ENCODE measurements at regions not wholly inside any gene's neighbourhood (a gene's known extent, or its start where the extent isn't known, plus 50 kb on each side); places are given as distances from the start of the nearest gene placed in this dataset.

DNA sequence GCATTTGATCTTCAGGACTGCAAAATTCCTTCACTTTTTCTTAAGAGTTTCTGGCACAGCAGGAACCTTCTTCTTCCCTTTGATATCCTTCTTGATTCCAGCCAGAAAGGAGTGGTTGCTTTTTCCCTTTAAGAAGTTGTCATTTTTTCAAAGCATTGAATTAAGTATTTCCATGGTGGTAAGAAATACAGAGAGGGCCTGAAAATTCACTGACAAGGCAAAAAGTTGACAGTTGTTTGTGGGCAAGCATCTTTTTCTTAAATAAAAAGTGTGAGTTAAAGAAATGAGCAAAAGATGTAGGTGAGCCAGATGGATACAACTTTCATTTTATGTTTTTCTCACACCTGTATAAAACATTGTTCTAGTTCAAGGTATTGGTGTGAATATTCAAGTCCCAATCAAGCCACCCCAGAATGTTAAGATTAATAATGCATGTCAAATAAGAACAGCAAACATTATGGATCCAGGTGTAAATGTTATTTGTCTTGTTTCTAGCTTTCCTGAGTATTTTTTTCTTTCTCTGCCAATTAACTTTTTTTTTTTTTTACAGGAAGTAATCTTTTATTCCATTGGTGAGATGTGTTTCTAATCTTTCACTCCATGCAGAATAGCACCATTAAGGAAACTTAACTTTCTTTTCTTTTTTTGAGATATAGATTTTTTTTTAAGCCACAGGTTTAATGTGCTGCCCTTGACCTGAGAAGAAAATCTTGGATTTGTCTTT, 334.3 kb upstream of the SEMA3A start:
- SMC1A ChIA-PET (ENCODE audit: uncharacterized antibody, unreplicated experiment): interaction anchor here (0.7 to 1.5 kb wide), 2 partner anchors 10 to 16 kb away, joined by 4 read pairs; no protein-coding TSS in a partner anchor
- no TSS peak for BruUV-seq (replicated peaks)
- no peak overlapping the region for H3K27ac ChIP-seq (ENCODE audit: control insufficient read depth, insufficient read depth)
- intact Hi-C loops (cut with micrococcal nuclease; ENCODE audit: unreplicated experiment) (no loop called here), in situ Hi-C loops (cut with MboI) (no loop called here)
- CTCF ChIA-PET: interaction anchor here (0.6 kb wide), 1 partner anchor 1600 kb away, joined by 3 read pairs; no protein-coding TSS in a partner anchor
- no peaks in the 10 kb centered on the region for H3K4me1 ChIP-seq (ENCODE audit: control insufficient read depth, insufficient read depth, low read length)
- no peak overlapping the region for H3K4me3 ChIP-seq
- H3K9me3 ChIP-seq (replicated peaks; ENCODE audit: control insufficient read depth, insufficient read depth, low read length): no peaks in the 10 kb centered on the region
- TF ChIP-seq SIX5 (IDR thresholded peaks at IDR 0.05; ENCODE audit: low read depth, low read length, severe bottlenecking) (no peak), NBN (IDR thresholded peaks at IDR 0.05) (no peak), SMARCA5 (IDR thresholded peaks at IDR 0.05) (no peak), MTA3 (IDR thresholded peaks at IDR 0.05; ENCODE audit: borderline replicate concordance, low read length) (no peak), PAX8 (IDR thresholded peaks at IDR 0.05) (no peak), ZNF207 (IDR thresholded peaks at IDR 0.05; ENCODE audit: borderline replicate concordance) (no peak), LARP7 (IDR thresholded peaks at IDR 0.05) (no peak), MXI1 (IDR thresholded peaks at IDR 0.05; ENCODE audit: low read depth, low read length) (no peak), RCOR1 (conservative IDR thresholded peaks at IDR 0.05; ENCODE audit: low read depth, low read length) (no peak), BRCA1 (IDR thresholded peaks at IDR 0.05; ENCODE audit: low read depth, low read length) (no peak), SREBF2 (IDR thresholded peaks at IDR 0.05; ENCODE audit: low read length) (no peak), RAD21 (IDR thresholded peaks at IDR 0.05; ENCODE audit: insufficient read depth, low read depth, low read length) (no peak)
- TF ChIP-seq, protein P1, sequence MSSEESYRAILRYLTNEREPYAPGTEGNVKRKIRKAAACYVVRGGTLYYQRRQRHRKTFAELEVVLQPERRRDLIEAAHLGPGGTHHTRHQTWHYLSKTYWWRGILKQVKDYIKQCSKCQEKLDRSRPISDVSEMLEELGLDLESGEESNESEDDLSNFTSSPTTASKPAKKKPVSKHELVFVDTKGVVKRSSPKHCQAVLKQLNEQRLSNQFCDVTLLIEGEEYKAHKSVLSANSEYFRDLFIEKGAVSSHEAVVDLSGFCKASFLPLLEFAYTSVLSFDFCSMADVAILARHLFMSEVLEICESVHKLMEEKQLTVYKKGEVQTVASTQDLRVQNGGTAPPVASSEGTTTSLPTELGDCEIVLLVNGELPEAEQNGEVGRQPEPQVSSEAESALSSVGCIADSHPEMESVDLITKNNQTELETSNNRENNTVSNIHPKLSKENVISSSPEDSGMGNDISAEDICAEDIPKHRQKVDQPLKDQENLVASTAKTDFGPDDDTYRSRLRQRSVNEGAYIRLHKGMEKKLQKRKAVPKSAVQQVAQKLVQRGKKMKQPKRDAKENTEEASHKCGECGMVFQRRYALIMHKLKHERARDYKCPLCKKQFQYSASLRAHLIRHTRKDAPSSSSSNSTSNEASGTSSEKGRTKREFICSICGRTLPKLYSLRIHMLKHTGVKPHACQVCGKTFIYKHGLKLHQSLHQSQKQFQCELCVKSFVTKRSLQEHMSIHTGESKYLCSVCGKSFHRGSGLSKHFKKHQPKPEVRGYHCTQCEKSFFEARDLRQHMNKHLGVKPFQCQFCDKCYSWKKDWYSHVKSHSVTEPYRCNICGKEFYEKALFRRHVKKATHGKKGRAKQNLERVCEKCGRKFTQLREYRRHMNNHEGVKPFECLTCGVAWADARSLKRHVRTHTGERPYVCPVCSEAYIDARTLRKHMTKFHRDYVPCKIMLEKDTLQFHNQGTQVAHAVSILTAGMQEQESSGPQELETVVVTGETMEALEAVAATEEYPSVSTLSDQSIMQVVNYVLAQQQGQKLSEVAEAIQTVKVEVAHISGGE (CRISPR knock-in tag; IDR thresholded peaks at IDR 0.05): no peak
- TF ChIP-seq, protein P2, sequence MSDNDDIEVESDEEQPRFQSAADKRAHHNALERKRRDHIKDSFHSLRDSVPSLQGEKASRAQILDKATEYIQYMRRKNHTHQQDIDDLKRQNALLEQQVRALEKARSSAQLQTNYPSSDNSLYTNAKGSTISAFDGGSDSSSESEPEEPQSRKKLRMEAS (IDR thresholded peaks at IDR 0.05; ENCODE audit: low read depth, low read length): no peak
- TF ChIP-seq, protein P3, sequence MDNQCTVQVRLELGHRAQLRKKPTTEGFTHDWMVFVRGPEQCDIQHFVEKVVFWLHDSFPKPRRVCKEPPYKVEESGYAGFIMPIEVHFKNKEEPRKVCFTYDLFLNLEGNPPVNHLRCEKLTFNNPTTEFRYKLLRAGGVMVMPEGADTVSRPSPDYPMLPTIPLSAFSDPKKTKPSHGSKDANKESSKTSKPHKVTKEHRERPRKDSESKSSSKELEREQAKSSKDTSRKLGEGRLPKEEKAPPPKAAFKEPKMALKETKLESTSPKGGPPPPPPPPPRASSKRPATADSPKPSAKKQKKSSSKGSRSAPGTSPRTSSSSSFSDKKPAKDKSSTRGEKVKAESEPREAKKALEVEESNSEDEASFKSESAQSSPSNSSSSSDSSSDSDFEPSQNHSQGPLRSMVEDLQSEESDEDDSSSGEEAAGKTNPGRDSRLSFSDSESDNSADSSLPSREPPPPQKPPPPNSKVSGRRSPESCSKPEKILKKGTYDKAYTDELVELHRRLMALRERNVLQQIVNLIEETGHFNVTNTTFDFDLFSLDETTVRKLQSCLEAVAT (IDR thresholded peaks at IDR 0.05): no peak
- ATAC-seq: no peak
- no peak for FAIRE-seq
- H3K27me3 ChIP-seq (replicated peaks in 1 of 2; ENCODE audit: control insufficient read depth in 2 of 2, insufficient read depth in 2 of 2, low read length in 1 of 2): no peaks in the 10 kb centered on the region
- no peak for DNase-seq (ENCODE audit: low read depth, low spot score)
- no peaks in the 10 kb centered on the region for H3K79me2 ChIP-seq (ENCODE audit: control insufficient read depth, insufficient read depth, low read length)
- no peaks in the 10 kb centered on the region for H4K20me1 ChIP-seq (ENCODE audit: control insufficient read depth, insufficient read depth)
- no peak overlapping the region for H2AFZ ChIP-seq (ENCODE audit: control insufficient read depth, low read depth, low read length)
- POLR2A ChIA-PET: no interaction called here
- RAD21 ChIA-PET (ENCODE audit: unreplicated experiment): no interaction called here
- H3K9ac ChIP-seq (ENCODE audit: control insufficient read depth, insufficient read depth, low read length): no peak overlapping the region
- H3K36me3 ChIP-seq (ENCODE audit: control insufficient read depth in 2 of 2, insufficient read depth in 2 of 2, low read length in 1 of 2): no peaks in the 10 kb centered on the region
- H3K4me2 ChIP-seq (ENCODE audit: control insufficient read depth, insufficient read depth): no peak overlapping the region

Measured in GM12878 (cell line).